T-helper 1 cell treated with Interleukin-12 subunit alpha and Interleukin-12 subunit beta and Interleukin-4 antibody, amounts not matched to agents 30 ng/mL and 1 ng/mL, for 36 hours (primary cell): ENCODE measurements at regions not wholly inside any gene's neighbourhood (a gene's known extent, or its start where the extent isn't known, plus 50 kb on each side); places are given as distances from the start of the nearest gene placed in this dataset.
"Not testable (repeated sequence)": the region's sequence is repeated elsewhere in the genome, so short reads cannot be mapped to it uniquely, and the experiment has no call there.

Source experiments
- intact Hi-C: fragments of 100-400 bp; cut with micrococcal nuclease; formaldehyde crosslinking; loops from one replicate; pipeline ENCODE4 v1.15.1; 2024

GRCh38 chr11:67806183-67806582 lies 131.8 kb upstream of the ALDH3B2 start:
- intact Hi-C loops, result loop anchor here (5.0 to 10.0 kb wide), 2 partner anchors 159 to 1521 kb away; partner anchors contain the start of gene YIF1A

GRCh38 chr11:67805253-67806126 lies 131.1 kb upstream of the ALDH3B2 start:
- intact Hi-C loops, result loop anchor here (1.0 to 10.0 kb wide), 8 partner anchors 158 to 1521 kb away; partner anchors contain the start of genes NDUFS8, POLD4, PPP6R3 and UNC93B1

GRCh38 chr11:67804435-67805252 lies 130.2 kb upstream of the ALDH3B2 start:
- intact Hi-C loops, result loop anchor here (1.0 to 10.0 kb wide), 9 partner anchors 157 to 1520 kb away; partner anchors contain the start of genes NDUFS8, POLD4, PPP6R3 and UNC93B1

- intact Hi-C loops, result loop anchor here (5.0 to 10.0 kb wide), 2 partner anchors 1326 to 1519 kb away; partner anchors contain the start of gene YIF1A
Observed at GRCh38 chr11:67803519-67803918, 129.1 kb upstream of the ALDH3B2 start.

GRCh38 chr11:67803055-67803454 lies 128.6 kb upstream of the ALDH3B2 start:
- intact Hi-C loops, result loop anchor here (5.0 to 10.0 kb wide), 2 partner anchors 1326 to 1518 kb away; partner anchors contain the start of gene YIF1A

DNA sequence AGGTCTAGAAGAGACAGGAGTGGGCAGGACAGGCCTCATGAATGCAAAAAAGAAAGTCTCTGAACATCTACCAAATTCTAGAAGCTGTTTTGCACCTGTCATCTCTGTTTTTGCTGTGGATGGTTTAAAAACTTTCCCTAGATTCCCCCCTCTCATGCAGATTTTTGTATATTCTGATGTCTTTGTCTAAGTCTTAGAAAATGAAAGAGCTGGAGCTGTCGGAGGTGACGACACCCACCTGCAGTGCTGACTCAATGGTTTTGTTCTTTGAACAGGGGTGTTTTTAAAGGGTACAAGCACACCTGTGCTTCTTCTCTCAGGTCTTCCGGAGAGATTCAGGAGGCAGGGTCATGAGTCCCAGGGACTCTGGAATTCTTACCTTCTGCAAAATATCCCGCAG lies 128.2 kb upstream of the ALDH3B2 start:
- intact Hi-C loops, result loop anchor here (5.0 to 10.0 kb wide), 2 partner anchors 1325 to 1518 kb away; partner anchors contain the start of gene YIF1A

GRCh38 chr11:67801397-67801796 lies 127.0 kb upstream of the ALDH3B2 start:
- intact Hi-C loops, result loop anchor here (5.0 to 10.0 kb wide), 2 partner anchors 1324 to 1517 kb away; partner anchors contain the start of gene YIF1A

- intact Hi-C loops, result loop anchor here (5.0 to 10.0 kb wide), 2 partner anchors 1323 to 1516 kb away; partner anchors contain the start of gene YIF1A
Observed at GRCh38 chr11:67800591-67800990, 126.2 kb upstream of the ALDH3B2 start.

GRCh38 chr11:67799808-67800207 lies 125.4 kb upstream of the ALDH3B2 start:
- intact Hi-C loops, result loop anchor here (5.0 to 10.0 kb wide), 2 partner anchors 1323 to 1515 kb away; partner anchors contain the start of gene YIF1A

GRCh38 chr11:67797726-67798521 lies 123.5 kb upstream of the ALDH3B2 start:
- intact Hi-C loops, result not testable (repeated sequence)

DNA sequence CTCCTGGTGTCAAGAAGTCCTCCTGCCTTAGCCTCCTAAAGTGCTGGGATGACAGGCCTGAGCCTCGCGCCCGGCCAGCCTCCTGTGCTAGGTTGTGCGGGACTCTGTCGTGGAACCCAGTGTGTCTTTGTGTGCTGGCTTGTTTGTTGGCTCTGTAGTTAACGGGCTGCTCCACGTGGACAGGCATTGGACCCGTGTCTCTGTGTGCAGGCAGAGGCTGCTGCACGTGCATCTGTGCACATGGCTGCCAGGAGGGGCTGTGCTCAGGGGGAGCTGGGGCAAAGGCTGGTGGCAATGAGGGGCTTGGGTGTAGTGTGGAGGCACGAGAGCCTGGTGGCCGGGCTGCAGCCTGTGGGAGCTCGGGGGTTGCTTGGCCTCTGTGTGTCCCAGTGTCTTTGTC lies 121.3 kb upstream of the ALDH3B2 start:
- intact Hi-C loops, result no loop called here

DNA sequence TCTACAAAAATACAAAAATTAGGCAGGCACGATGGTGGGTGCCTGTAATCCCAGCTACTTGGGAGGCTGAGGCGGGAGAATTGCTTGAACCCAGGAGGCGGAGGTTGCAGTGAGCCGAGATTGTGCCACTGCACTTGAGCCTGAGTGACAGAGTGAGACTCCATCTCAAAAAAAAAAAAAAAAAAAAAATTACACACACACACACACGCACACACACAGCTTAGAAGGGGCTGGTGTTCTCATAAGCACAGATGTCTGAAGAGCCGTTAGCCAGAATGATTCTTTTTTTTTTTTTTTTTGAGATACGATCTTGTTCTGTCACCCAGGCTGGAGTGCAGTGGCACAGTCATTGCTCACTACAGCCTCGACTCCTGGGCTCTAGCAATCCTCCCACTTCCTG lies 119.3 kb upstream of the ALDH3B2 start:
- intact Hi-C loops, result loop anchor here (5.0 kb wide), 1 partner anchor 76 kb away; no protein-coding TSS in a partner anchor

GRCh38 chr11:67792273-67792990 lies 118.0 kb upstream of the ALDH3B2 start:
- intact Hi-C loops, result loop anchor here (5.0 kb wide), 1 partner anchor 75 kb away; no protein-coding TSS in a partner anchor

GRCh38 chr11:67791598-67792170 lies 117.3 kb upstream of the ALDH3B2 start:
- intact Hi-C loops, result loop anchor here (5.0 kb wide), 1 partner anchor 74 kb away; no protein-coding TSS in a partner anchor

DNA sequence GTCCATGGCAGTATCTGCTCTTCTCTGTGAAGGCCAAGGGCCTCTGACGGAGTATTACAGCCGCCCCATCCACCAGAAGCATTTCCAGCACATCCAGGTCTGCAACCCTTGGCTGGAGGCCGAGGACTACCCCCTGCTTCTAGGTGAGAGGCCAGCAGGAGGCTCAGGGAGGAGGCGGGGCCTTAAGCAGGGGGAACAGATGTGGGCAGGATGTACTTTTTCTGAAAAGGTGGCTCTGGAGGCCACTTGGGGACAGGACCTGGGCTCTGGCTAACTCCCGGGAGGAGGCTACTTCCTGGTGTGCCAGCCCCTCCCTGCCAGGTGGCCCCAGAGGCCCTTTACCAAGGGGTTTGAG lies 113.9 kb upstream of the ALDH3B2 start:
- intact Hi-C loops, result not testable (repeated sequence)

GRCh38 chr11:67787681-67788340 lies 113.4 kb upstream of the ALDH3B2 start:
- intact Hi-C loops, result not testable (repeated sequence)

- intact Hi-C loops, result not testable (repeated sequence)
Observed at GRCh38 chr11:67781967-67782366, 107.5 kb upstream of the ALDH3B2 start.

- intact Hi-C loops, result not testable (repeated sequence)
Observed at GRCh38 chr11:67781506-67781905, 107.1 kb upstream of the ALDH3B2 start.

- intact Hi-C loops, result no loop called here
Observed at GRCh38 chr11:67780056-67780455, 105.6 kb upstream of the ALDH3B2 start.
